ENCODE measurements at regions not wholly inside any gene's neighbourhood (a gene's known extent, or its start where the extent isn't known, plus 50 kb on each side); places are given as distances from the start of the nearest gene placed in this dataset.

GRCh38 chr1:232260861-232261260, 369.1 kb downstream of the SIPA1L2 start:
- H3K79me2 ChIP-seq (replicated peaks; ENCODE audit: insufficient read depth, low read length), result no peaks in the 10 kb centered on the region
- H4K20me1 ChIP-seq (ENCODE audit: insufficient read depth), result no peaks in the 10 kb centered on the region

GRCh38 chr1:232260045-232260444, 369.9 kb downstream of the SIPA1L2 start:
- Histone ChIP-seq H3K9ac (ENCODE audit: low read length) (no peak overlapping the region), H3K9me2 (ENCODE audit: insufficient read depth, low read length) (no peaks in the 10 kb centered on the region), H4K20me1 (ENCODE audit: insufficient read depth) (no peaks in the 10 kb centered on the region), H2AFZ (ENCODE audit: low read depth, low read length) (no peak overlapping the region), H3F3A (ENCODE audit: insufficient read depth, low read length, poor library complexity, severe bottlenecking) (no peaks in the 10 kb centered on the region), H3K27ac (ENCODE audit: low read length) (no peak overlapping the region), H3K36me3 (ENCODE audit: insufficient read depth, low read length) (no peaks in the 10 kb centered on the region), H3K4me3 (ENCODE audit: low read length) (no peak overlapping the region), H3K9me3 (ENCODE audit: low read length) (no peaks in the 10 kb centered on the region), H3K4me2 (ENCODE audit: low read length) (no peak overlapping the region), H3K79me2 (replicated peaks; ENCODE audit: insufficient read depth, low read length) (no peaks in the 10 kb centered on the region), H3K27me3 (ENCODE audit: insufficient read depth, low read depth, low read length) (no peaks in the 10 kb centered on the region)
- TF ChIP-seq CTCF (IDR thresholded peaks at IDR 0.05; ENCODE audit: poor library complexity, severe bottlenecking), result no peak
- TF ChIP-seq EZH2 (IDR thresholded peaks at IDR 0.05; ENCODE audit: borderline replicate concordance, insufficient read depth, low read length, poor library complexity, severe bottlenecking), result no peak
- no peak for TF ChIP-seq REST (IDR thresholded peaks at IDR 0.05; ENCODE audit: borderline replicate concordance)
- no peak for TF ChIP-seq POLR2AphosphoS5 (IDR thresholded peaks at IDR 0.05)
- TF ChIP-seq SMC3 (conservative IDR thresholded peaks at IDR 0.05; ENCODE audit: poor library complexity), result no peak
- TF ChIP-seq RAD21 (conservative IDR thresholded peaks at IDR 0.05), result no peak
- no peak for TF ChIP-seq TAF1 (IDR thresholded peaks at IDR 0.05; ENCODE audit: low read depth)
- TF ChIP-seq MXI1 (conservative IDR thresholded peaks at IDR 0.05; ENCODE audit: poor library complexity, severe bottlenecking), result no peak
- TF ChIP-seq EP300 (conservative IDR thresholded peaks at IDR 0.05; ENCODE audit: poor library complexity, severe bottlenecking), result no peak

More at GRCh38 chr1:232260861-232261260, 369.1 kb downstream of the SIPA1L2 start:
- no peak overlapping the region for H3K4me3 ChIP-seq (ENCODE audit: low read length)
- H3K9ac ChIP-seq (ENCODE audit: low read length), result no peak overlapping the region
- H3K36me3 ChIP-seq (ENCODE audit: insufficient read depth, low read length), result no peaks in the 10 kb centered on the region
- no peaks in the 10 kb centered on the region for H3K9me3 ChIP-seq (ENCODE audit: low read length)
- no peaks in the 10 kb centered on the region for H3F3A ChIP-seq (ENCODE audit: insufficient read depth, low read length, poor library complexity, severe bottlenecking)
- no peaks in the 10 kb centered on the region for H3K27me3 ChIP-seq (ENCODE audit: insufficient read depth, low read depth, low read length)
- no peak for TF ChIP-seq POLR2AphosphoS5 (IDR thresholded peaks at IDR 0.05)
- no peak for TF ChIP-seq EZH2 (IDR thresholded peaks at IDR 0.05; ENCODE audit: borderline replicate concordance, insufficient read depth, low read length, poor library complexity, severe bottlenecking)
- TF ChIP-seq RAD21 (conservative IDR thresholded peaks at IDR 0.05), result no peak
- TF ChIP-seq TAF1 (IDR thresholded peaks at IDR 0.05; ENCODE audit: low read depth), result no peak
- no peak for TF ChIP-seq CTCF (IDR thresholded peaks at IDR 0.05; ENCODE audit: poor library complexity, severe bottlenecking)
- H3K27ac ChIP-seq (ENCODE audit: low read length), result no peak overlapping the region
- no peak overlapping the region for H3K4me2 ChIP-seq (ENCODE audit: low read length)
- no peak overlapping the region for H2AFZ ChIP-seq (ENCODE audit: low read depth, low read length)
- H3K9me2 ChIP-seq (ENCODE audit: insufficient read depth, low read length), result no peaks in the 10 kb centered on the region
